H1 (cell line): ENCODE measurements at regions not wholly inside any gene's neighbourhood (a gene's known extent, or its start where the extent isn't known, plus 50 kb on each side); places are given as distances from the start of the nearest gene placed in this dataset.

Experiments used
- CTCF ChIA-PET: fragments of 300-600 bp; sonication (Branson Sonifier 250); formaldehyde crosslinking; loops from one replicate; lab custom pipeline; 2021; ENCODE audit not compliant: partially characterized antibody; lab: Charles Lee
- POLR2A ChIA-PET: fragments of 300-600 bp; sonication (Branson Sonifier 250); formaldehyde crosslinking; loops from one replicate; lab custom pipeline; 2021; ENCODE audit warnings: inconsistent platforms; ENCODE audit not compliant: partially characterized antibody; lab: Charles Lee
- DNase-seq, 2 experiments: peaks; one replicate each; pipeline versions ENCODE4 v3.0.0 to v3.0.0-alpha.2; 2010 to 2022; ENCODE audit warnings: low spot score in 2 of 2, low read depth in 1 of 2, mixed read lengths in 1 of 2
- FAIRE-seq: peaks from 2 replicates; lab custom pipeline; 2011; peaks lifted over from hg19 to GRCh38; lab: Jason Lieb, UNC
- H2AFZ ChIP-seq: 2 replicates; pipeline ENCODE4 v1.8.1; 2012; ENCODE audit warnings: low read length, inconsistent platforms
- H2AK5ac ChIP-seq: 2 replicates; pipeline ENCODE4 v1.6.1; 2013; ENCODE audit warnings: low read depth, low read length
- H2BK120ac ChIP-seq: replicated peaks from 2 replicates; pipeline ENCODE3; 2013; ENCODE audit warnings: low read depth, low read length, inconsistent platforms
- H2BK12ac ChIP-seq: 2 replicates; pipeline ENCODE4 v1.6.1; 2013; ENCODE audit warnings: low read depth, low read length
- H2BK15ac ChIP-seq: 2 replicates; pipeline ENCODE4 v1.6.1; 2013; ENCODE audit warnings: low read length
- H2BK20ac ChIP-seq: 2 replicates; pipeline ENCODE4 v1.6.1; 2013; ENCODE audit warnings: low read length
- H2BK5ac ChIP-seq: 2 replicates; pipeline ENCODE4 v1.6.1; 2013; ENCODE audit warnings: low read depth, low read length
- H3K14ac ChIP-seq: 2 replicates; pipeline ENCODE4 v1.6.1; 2013; ENCODE audit warnings: inconsistent platforms; ENCODE audit not compliant: insufficient read length
- H3K18ac ChIP-seq: 2 replicates; pipeline ENCODE4 v1.6.1; 2013; ENCODE audit warnings: low read length; ENCODE audit errors: extremely low read depth
- H3K23ac ChIP-seq: 2 replicates; pipeline ENCODE4 v1.6.1; 2013; ENCODE audit warnings: inconsistent platforms; ENCODE audit not compliant: insufficient read length
- H3K23me2 ChIP-seq: 2 replicates; pipeline ENCODE4 v1.6.1; 2013; ENCODE audit warnings: low read depth, low read length
- H3K27ac ChIP-seq: 2 replicates; pipeline ENCODE4 v1.6.1; 2011; ENCODE audit warnings: low read depth, low read length, inconsistent platforms
- H3K27me3 ChIP-seq, 4 experiments: replicated peaks in 1 of 4; 1 replicate in 1 of 4; 2 replicates in 3 of 4; pipeline versions ENCODE4 v1.6.1 to v1.8.1; 2011 to 2013; ENCODE audit warnings: low read length in 3 of 4, mild to moderate bottlenecking in 3 of 4, inconsistent platforms in 2 of 4, mixed read lengths in 2 of 4, moderate library complexity in 1 of 4; ENCODE audit not compliant: control insufficient read depth in 3 of 4, insufficient read depth in 3 of 4; ENCODE audit errors: extremely low read depth in 1 of 4
- H3K36me3 ChIP-seq, 4 experiments: 2 replicates each; pipeline versions ENCODE4 v1.6.1 to v1.8.1; 2011 to 2013; ENCODE audit warnings: mild to moderate bottlenecking in 4 of 4, low read length in 3 of 4, moderate library complexity in 2 of 4, control low read depth in 1 of 4, inconsistent platforms in 1 of 4; ENCODE audit not compliant: insufficient read depth in 4 of 4, control insufficient read depth in 2 of 4
- H3K4ac ChIP-seq: replicated peaks from 2 replicates; pipeline ENCODE3; 2013; ENCODE audit warnings: low read length, low read depth, mixed read lengths, inconsistent platforms; ENCODE audit not compliant: insufficient read length
- H3K4me1 ChIP-seq, 4 experiments: replicated peaks in 1 of 4; 1 replicate in 1 of 4; 2 replicates in 3 of 4; pipeline versions ENCODE4 v1.6.1 to v1.8.1; 2011 to 2013; ENCODE audit warnings: low read length in 3 of 4, inconsistent platforms in 2 of 4, mixed read lengths in 1 of 4; ENCODE audit not compliant: insufficient read depth in 4 of 4, control insufficient read depth in 3 of 4
- H3K4me2 ChIP-seq, 2 experiments: 2 replicates each; pipeline versions ENCODE4 v1.6.1 to v1.8.1; 2011 to 2013; ENCODE audit warnings: low read depth in 2 of 2, low read length in 2 of 2, control low read depth in 1 of 2, inconsistent platforms in 1 of 2, mild to moderate bottlenecking in 1 of 2; ENCODE audit not compliant: insufficient read depth in 1 of 2
- H3K4me3 ChIP-seq, 4 experiments: fragments of 200-600, 300-600 bp in 1 of 4; sonication (generic), shearing (Covaris generic), sonication (Bioruptor Twin) in 1 of 4; 2 replicates each; pipeline versions ENCODE4 v1.5.1 to v1.8.1; 2011 to 2016; ENCODE audit warnings: low read length in 4 of 4, low read depth in 3 of 4, control low read depth in 2 of 4, inconsistent platforms in 2 of 4, mild to moderate bottlenecking in 2 of 4, mixed read lengths in 1 of 4, moderate library complexity in 1 of 4; ENCODE audit not compliant: insufficient read depth in 2 of 4; ENCODE audit errors: extremely low read depth in 1 of 4
- H3K56ac ChIP-seq: replicated peaks from 2 replicates; pipeline ENCODE3; 2013; ENCODE audit warnings: low read depth, mild to moderate bottlenecking, mixed read lengths, low read length, inconsistent platforms; ENCODE audit not compliant: insufficient read length
- H3K79me1 ChIP-seq: 2 replicates; pipeline ENCODE4 v1.6.1; 2013; ENCODE audit warnings: low read depth, low read length, control low read depth
- H3K79me2 ChIP-seq, 2 experiments: 2 replicates each; pipeline versions ENCODE4 v1.6.1 to v1.8.1; 2012 to 2013; ENCODE audit warnings: low read length in 2 of 2, mild to moderate bottlenecking in 2 of 2, inconsistent platforms in 1 of 2; ENCODE audit not compliant: insufficient read depth in 2 of 2, control insufficient read depth in 1 of 2
- H3K9ac ChIP-seq, 4 experiments: replicated peaks in 1 of 4; 1 replicate in 1 of 4; 2 replicates in 3 of 4; pipeline versions ENCODE4 v1.6.1 to v1.8.1; 2011 to 2013; ENCODE audit warnings: low read depth in 3 of 4, low read length in 3 of 4, control low read depth in 2 of 4, mild to moderate bottlenecking in 2 of 4, moderate library complexity in 2 of 4, inconsistent platforms in 1 of 4; ENCODE audit errors: extremely low read depth in 1 of 4
- H3K9me3 ChIP-seq, 2 experiments: 2 replicates each; pipeline versions ENCODE4 v1.6.1 to v1.8.1; 2012 to 2013; ENCODE audit warnings: mild to moderate bottlenecking in 2 of 2, moderate library complexity in 2 of 2, control low read depth in 1 of 2, inconsistent platforms in 1 of 2, low read depth in 1 of 2, low read length in 1 of 2, mixed read lengths in 1 of 2; ENCODE audit not compliant: insufficient read depth in 2 of 2
- H4K20me1 ChIP-seq, 2 experiments: replicated peaks in 1 of 2; 2 replicates each; pipeline versions ENCODE3 to v1.8.1; 2011 to 2013; ENCODE audit warnings: inconsistent platforms in 2 of 2, low read length in 2 of 2, mild to moderate bottlenecking in 1 of 2; ENCODE audit not compliant: insufficient read depth in 2 of 2, control insufficient read depth in 1 of 2
- H4K5ac ChIP-seq: 2 replicates; pipeline ENCODE4 v1.6.1; 2013; ENCODE audit warnings: low read length, low read depth, mixed read lengths, inconsistent platforms; ENCODE audit not compliant: insufficient read length
- H4K8ac ChIP-seq: 2 replicates; pipeline ENCODE4 v1.8.0; 2013; ENCODE audit warnings: mild to moderate bottlenecking, moderate library complexity, low read length, inconsistent platforms; ENCODE audit not compliant: insufficient read depth; ENCODE audit errors: extremely low read depth
- H4K91ac ChIP-seq: replicated peaks from 2 replicates; pipeline ENCODE3; 2013; ENCODE audit warnings: low read length, mixed read lengths, inconsistent platforms; ENCODE audit not compliant: insufficient read length
- EGR1 ChIP-seq: IDR thresholded peaks from 2 replicates; pipeline ENCODE4 v1.6.1; 2011; ENCODE audit warnings: low read depth, low read length, borderline replicate concordance
- SIRT6 ChIP-seq: IDR thresholded peaks from one replicate; pipeline ENCODE4 v1.7.1; 2012; ENCODE audit warnings: low read length, inconsistent platforms
- WGBS, 2 experiments: shearing (Covaris generic) in 1 of 2; methylation state at CpG; one replicate each; pipeline versions ENCODE4 v1.1.6 to v1.1.7; 2013 to 2015; ENCODE audit warnings: low lambda C conversion rate in 2 of 2, mixed read lengths in 2 of 2, inconsistent platforms in 1 of 2, low coverage in 1 of 2, missing lambda C conversion rate in 1 of 2; ENCODE audit not compliant: insufficient replicate concordance in 2 of 2, insufficient coverage in 1 of 2, insufficient read length in 1 of 2; ENCODE audit errors: extremely low coverage in 1 of 2, missing lambda C conversion rate in 1 of 2; 5-methylcytosine and 5-hydroxymethylcytosine counted together

- H3K56ac ChIP-seq = no peak overlapping the region
- no peak overlapping the region for H3K14ac ChIP-seq
- TF ChIP-seq EGR1 (no peak), SIRT6 (no peak)
- H4K8ac ChIP-seq = no peak overlapping the region
- no peak overlapping the region for H3K23ac ChIP-seq
- H3K79me1 ChIP-seq = no peaks in the 10 kb centered on the region
- H3K4me3 ChIP-seq = no peak overlapping the region
- no peak overlapping the region for H2AK5ac ChIP-seq
- no peak overlapping the region for H3K4me2 ChIP-seq
- H2BK120ac ChIP-seq = no peak overlapping the region
- H4K91ac ChIP-seq = no peak overlapping the region
- H2AFZ ChIP-seq = no peak overlapping the region
- no peak overlapping the region for H3K27ac ChIP-seq
- no peak overlapping the region for H2BK5ac ChIP-seq
- H3K23me2 ChIP-seq = peaks cover 8% of the 10 kb centered on the region; the same call in 1 of the 2 replicates
- H3K4ac ChIP-seq = no peak overlapping the region
- no peak overlapping the region for H3K18ac ChIP-seq
- H4K20me1 ChIP-seq = peaks cover 0 to 3% of the 10 kb centered on the region in 2 experiments
- DNase-seq (no peak), FAIRE-seq (no peak)
- ChIA-PET CTCF (interaction anchor here (1.0 kb wide), 1 partner anchor 49 kb away, joined by 4 read pairs; no protein-coding TSS in a partner anchor), POLR2A (no interaction called here)
- H4K5ac ChIP-seq = no peak overlapping the region
- no peaks in the 10 kb centered on the region for H3K27me3 ChIP-seq
- no peaks in the 10 kb centered on the region for H3K36me3 ChIP-seq
- no peak overlapping the region for H2BK15ac ChIP-seq
- no peaks in the 10 kb centered on the region for H3K4me1 ChIP-seq
- no peak overlapping the region for H3K9ac ChIP-seq
- 93% methylated on average over 3 of the region's 3 CpGs; no CpG with 5 or more reads in 1 of the 2 experiments for WGBS, 2 experiments
- H3K79me2 ChIP-seq = no peaks in the 10 kb centered on the region
- H3K9me3 ChIP-seq = no peaks in the 10 kb centered on the region
- no peak overlapping the region for H2BK20ac ChIP-seq
- H2BK12ac ChIP-seq = no peak overlapping the region
Measured at GRCh38 chr16:79821911-79822310, 221.4 kb upstream of the MAF start.
